ENCODE measurements at regions not wholly inside any gene's neighbourhood (a gene's known extent, or its start where the extent isn't known, plus 50 kb on each side); places are given as distances from the start of the nearest gene placed in this dataset.

GRCh38 chr10:33418301-33418700 is 83.8 kb upstream of the NRP1 start:
- no peak for DNase-seq (ENCODE audit: low read depth in 3 of 3)

DNA sequence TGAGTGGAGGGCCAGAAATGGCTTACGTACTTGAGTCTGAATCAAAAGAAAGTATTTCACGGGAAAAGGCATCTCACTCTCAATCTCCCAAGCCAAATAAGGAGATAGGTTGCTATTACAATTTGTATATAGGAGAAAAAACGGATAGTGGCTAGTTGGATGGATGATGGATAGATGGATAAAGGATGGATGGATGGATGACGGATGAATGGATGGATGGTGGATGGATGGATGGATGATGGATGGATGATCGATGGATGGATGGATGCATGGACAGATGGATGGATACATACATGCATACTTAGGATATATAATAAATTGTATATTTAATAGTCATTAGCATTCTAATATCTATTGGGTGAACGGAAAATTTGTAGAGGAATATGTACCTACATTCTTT is 82.2 kb upstream of the NRP1 start:
- no peak for DNase-seq (ENCODE audit: low read depth in 3 of 3)

GRCh38 chr10:33416209-33416608 is 81.7 kb upstream of the NRP1 start:
- DNase-seq (ENCODE audit: low read depth in 3 of 3), result no peak

DNA sequence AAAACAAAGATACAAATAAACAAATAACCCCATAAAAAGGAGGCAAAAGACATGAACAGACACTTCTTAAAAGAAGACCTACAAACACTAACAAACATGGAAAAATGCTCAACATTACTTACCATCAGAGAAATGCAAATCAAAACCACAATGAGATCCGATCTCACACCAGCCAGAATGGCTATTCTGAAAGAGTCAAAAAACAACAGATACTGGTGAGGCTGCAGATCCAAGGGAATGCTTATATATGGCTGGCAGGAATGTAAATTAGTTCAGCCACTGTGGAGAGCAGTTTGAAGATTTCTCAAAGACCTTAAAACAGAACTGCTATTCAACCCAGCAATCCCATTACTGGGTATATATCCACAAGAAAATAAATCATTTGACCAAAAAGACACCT is 80.4 kb upstream of the NRP1 start:
- DNase-seq (ENCODE audit: low read depth in 3 of 3), result no peak

DNA sequence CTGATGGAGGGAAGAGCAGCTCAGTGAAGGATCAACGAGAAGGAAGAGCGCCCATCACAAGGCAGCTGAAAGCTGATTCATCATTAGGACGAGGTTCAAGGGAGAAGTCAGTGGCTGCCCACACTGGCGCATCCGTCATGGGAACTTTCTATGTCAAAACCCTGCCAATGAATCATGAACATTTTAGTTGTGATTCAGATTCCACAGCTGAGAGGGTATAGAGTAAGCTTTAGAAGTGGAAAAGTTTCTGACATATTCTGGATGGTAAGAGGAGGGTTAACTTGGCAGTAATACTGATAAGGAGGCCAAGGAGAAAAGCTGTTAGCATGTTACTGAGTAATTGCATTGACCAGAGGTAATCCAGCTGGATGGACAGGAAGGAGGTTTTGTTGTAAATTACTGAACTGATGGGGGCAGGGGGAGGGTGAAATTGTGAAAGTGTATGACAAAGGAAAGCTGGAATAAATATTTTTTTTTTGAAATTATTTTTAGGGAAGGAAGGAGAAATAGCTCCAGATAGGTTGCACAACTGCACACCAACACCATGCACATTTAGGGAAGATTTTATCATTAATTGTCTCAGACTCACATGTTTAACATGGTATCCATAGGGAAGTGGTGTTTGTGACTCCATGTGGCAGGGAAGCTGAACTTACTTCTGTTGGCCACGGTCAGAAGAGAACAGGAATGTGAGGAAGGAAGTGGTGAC is 78.3 kb upstream of the NRP1 start:
- no peak for DNase-seq (ENCODE audit: low read depth in 3 of 3)

GRCh38 chr10:33412241-33412640 is 77.8 kb upstream of the NRP1 start:
- DNase-seq (ENCODE audit: low read depth in 3 of 3), result no peak

GRCh38 chr10:33410860-33411234 is 76.4 kb upstream of the NRP1 start:
- DNase-seq (ENCODE audit: low read depth in 3 of 3), result no peak

DNA sequence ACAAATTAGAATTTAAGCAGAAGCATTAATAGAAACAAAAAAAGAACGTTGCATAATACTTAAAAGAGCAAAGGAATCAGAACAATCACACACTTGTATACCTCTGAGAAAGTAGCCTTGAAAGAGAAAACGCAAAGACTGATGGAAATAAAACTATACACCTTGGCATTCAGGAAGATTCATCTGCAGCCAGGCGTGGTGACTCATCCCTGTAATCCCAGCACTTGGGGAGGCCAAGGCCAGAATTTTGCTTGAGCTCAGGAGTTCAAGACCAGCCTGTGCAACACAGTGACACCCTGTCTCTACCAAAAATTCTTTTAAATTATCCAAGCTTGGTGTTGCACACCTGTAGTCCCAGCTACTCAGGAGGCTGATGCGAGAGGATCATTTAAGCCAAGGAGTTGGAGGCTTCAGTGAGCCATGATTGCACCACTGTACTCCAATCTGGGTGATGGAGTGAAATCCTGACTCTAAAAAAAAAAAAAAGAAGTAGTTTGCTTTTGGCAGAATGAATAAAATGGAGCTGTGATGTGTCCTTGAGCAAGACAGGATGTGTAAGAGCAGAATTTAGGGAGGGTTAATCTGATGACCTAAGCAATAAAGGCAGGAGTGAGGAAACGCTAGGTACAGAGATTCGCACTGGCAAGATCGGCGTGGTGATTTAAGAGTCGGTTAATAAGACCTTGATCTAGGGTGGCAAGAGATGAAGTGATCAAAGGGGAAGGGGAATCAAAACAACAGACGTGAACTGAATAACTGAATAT is 75.8 kb upstream of the NRP1 start:
- no peak for DNase-seq (ENCODE audit: low read depth in 3 of 3)

GRCh38 chr10:33406596-33406995 is 72.1 kb upstream of the NRP1 start:
- no peak for DNase-seq (ENCODE audit: low read depth in 3 of 3)

DNA sequence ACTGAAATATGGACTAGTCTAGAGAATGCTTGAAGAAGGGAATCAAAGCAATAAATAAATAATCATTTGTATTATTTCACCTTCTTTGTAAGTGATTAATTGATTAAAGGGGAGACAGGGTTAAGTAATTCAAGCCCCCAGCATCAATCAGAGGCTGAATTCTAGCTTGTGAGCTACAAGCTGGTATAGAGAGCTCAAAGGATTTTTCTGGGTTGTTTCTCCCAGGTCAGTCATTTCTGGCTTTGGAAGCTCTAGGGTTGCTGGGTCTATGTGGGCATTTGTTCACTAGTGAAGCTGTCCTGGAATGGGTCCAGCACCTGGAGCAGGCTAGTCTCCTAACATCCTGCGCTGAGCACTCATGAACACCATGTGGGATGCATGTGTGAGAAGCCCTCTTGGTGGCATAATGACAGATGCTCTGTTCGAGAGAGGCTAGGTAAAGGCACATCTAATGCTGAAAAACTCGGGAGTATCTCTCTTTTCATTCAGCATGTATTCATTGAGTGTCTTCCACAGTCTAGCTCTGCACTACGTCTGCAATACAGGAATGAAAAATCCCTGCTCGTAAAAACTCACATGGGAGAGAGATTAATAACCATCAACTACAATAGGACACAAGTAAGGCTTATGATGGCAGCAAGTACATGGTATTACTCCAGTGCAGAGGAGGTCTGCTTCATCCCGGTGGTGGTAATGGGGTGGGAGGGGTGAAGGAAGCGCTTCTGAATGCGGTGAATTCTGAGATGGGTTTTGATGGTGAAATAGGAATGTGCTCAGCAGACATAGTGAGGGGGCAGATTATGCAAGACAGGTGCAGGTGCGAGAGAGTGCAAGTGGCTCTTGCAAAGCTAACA is 68.0 kb upstream of the NRP1 start:
- DNase-seq (ENCODE audit: low read depth in 3 of 3), result no peak

DNA sequence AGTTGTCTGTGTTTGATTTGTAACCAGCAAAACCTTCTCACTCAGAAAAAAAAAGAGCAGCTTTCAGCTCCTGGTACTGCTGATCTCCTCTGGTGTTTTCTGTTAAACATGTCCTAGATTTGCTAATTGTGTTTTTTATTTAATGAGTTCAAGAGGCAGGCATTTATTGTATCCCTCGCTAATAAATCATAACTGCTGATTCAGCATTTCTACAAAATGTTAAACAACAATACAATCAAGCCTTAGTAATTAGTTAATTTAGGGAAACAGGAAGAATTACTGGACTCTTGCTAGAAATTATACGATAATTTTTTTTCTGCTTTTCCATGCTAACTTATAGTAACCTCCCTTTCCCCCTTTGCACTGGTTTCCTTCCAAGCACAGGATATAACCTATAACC is 66.8 kb upstream of the NRP1 start:
- DNase-seq (ENCODE audit: low read depth in 3 of 3), result no peak

GRCh38 chr10:33398796-33399195 is 64.3 kb upstream of the NRP1 start:
- no peak for DNase-seq (ENCODE audit: low read depth in 3 of 3)

DNA sequence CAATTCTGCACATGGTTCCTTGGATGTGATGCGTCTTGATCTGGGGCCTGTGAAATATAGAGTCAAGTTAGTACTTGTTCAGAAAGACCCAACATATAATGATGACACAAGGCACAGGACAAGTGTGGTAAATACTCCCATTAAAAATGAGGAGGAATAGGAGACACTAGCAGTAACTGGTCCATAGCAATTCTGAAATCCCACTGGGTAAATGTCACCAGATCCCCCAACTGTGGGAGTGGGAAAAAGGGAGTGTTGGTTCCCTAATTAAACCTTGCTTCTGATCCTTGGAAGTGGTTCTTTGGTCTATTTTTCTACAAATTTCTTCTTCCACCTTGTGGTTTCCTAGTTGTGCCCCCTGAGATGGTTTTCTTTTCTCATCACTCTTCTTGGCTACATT is 62.5 kb upstream of the NRP1 start:
- DNase-seq (ENCODE audit: low read depth in 3 of 3), result no peak

DNA sequence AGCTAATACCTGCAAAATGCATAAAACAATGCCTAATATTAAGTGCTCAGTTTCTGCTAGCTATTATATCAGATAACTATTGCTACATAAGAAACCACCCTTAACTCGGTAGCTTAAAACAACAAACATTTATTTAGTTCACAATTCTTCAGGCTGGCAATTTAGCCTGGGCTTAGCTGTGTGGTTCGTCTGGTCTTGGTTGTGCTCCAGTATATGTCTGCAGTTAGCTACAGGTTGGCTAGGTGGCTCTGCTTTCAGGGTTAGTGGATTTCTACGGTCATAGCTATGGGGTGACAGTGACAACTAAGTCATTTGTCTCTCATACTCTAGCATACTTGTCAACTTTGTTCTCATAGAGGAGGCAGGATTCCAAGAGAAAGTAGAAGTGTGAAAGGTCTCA is 61.8 kb upstream of the NRP1 start:
- no peak for DNase-seq (ENCODE audit: low read depth in 3 of 3)

DNA sequence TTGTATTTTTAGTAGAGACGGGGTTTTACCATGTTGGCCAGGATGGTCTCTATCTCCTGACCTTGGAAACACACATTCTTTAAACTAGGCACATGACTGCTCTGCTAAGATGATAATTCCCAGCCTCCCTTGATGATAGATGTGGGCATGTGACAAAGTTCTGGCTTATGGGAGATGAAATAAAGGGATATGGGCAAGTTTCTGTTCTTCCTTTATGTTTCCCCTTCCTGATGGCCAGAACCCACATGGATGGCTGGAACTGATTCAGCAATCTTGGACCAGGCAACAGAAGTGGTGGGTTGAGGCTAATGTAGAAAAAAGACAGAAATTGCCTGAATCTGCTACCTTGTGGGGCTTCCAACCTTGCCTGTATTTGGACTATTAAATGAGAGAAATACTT is 60.7 kb upstream of the NRP1 start:
- no peak for DNase-seq (ENCODE audit: low read depth in 3 of 3)

DNA sequence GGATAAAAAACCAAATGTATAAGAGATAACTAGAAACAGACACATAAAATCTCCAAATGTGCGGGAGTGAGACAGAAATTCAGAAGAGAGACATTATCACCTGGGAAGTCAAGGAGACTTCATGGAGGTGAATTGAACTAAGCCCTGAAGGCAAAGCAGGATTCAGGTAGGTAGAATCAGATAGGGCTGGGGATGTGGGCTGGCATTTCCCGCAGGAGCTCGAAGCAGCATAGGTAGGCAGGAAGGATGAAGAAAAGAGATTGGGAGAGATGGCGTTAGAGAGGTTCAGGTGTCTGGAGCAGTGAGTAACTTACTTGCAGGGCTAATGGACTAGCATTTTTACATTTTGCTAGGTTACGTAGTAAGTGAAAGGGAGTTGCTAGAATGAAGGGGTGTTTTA is 58.2 kb upstream of the NRP1 start:
- DNase-seq (ENCODE audit: low read depth in 3 of 3), result no peak

DNA sequence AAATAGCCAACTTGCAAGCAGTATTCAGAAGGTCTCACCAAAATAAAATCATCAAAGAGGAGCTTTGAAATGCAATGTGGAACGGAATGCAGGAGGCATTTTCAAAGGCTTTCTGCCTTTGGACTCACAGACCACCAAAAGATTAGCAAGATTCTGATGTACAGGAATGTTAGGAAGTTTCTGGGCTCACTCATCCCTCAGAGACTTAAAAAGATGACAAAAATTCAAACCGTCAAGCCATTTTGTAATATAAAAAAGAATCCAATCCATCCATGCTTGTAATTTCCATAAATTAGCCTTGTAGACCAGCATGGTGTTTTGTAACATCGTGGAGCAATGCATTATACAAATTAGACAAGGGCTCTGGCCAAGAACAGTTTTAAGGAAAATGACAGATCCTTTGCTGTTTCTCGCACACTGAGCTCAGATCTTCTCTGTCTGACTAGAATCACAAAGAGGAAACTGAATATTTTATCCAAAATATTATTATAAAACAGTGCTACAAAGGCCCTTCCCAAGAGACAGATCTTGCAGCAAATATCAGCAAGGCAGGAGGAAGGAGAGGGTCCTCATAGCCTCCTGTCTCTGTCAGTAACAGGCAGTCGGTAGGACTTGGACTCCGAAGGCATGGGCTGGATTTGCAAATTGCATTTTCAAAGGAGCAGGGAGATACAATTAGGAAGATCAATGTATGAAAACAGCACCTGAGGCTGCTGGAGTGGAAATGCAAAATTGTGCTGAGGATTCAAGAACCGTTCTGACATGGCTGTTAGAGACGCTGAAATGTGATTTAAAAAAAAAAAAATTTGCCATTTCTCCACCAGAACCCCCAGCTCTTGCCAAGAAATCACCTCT is 57.4 kb upstream of the NRP1 start:
- no peak for DNase-seq (ENCODE audit: low read depth in 3 of 3)

- DNase-seq (ENCODE audit: low read depth in 3 of 3), result no peak
These were observed 55.6 kb upstream of the NRP1 start for GRCh38 chr10:33390046-33390445.

GRCh38 chr10:33388785-33389184 is 54.3 kb upstream of the NRP1 start:
- DNase-seq (ENCODE audit: low read depth in 3 of 3), result no peak

GRCh38 chr10:33388382-33388781 is 53.9 kb upstream of the NRP1 start:
- no peak for DNase-seq (ENCODE audit: low read depth in 3 of 3)

DNA sequence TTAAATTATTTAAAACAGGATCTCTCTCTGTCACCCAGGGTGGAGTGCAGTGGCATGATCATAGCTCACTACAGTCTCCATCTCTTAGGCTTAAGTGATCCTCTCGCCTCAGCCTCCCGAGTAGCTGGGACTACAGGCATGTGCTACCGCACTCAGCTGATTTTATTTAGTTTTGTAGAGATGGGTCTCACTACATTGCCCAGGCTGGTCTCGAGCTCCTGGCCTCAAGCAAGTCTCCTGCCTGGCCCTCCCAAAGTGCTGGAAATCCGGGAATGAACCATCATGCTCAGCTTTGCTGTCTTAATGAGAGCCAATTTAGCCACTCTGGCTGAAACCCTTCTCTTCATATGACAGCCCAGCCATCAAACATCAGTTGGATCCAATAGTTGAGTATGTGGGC is 53.3 kb upstream of the NRP1 start:
- no peak for DNase-seq (ENCODE audit: low read depth in 3 of 3)

DNA sequence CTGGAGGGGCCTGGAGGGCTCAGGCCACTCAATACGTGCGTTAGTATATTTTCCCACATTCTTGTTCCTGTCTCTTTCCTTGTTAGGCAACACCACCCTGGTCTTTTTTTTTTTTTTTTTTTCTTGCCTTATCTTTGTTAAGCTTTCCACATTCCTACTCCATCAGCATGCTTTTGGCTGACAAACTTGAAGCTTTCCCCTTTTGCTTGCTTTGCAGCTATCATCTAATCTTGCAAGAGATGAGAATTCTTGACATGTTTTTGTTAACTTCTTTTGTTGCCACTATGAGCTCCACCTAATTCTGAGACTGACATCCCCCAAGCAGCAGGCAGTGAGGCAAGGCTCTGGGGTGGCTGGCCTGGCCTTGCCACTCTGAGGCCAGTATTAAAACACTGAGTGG is 52.5 kb upstream of the NRP1 start:
- no peak for DNase-seq (ENCODE audit: low read depth in 3 of 3)
